ENCODE measurements at regions not wholly inside any gene's neighbourhood (a gene's known extent, or its start where the extent isn't known, plus 50 kb on each side); places are given as distances from the start of the nearest gene placed in this dataset.

- Histone ChIP-seq H3K18ac (ENCODE audit: extremely low read depth, low read length) (no peak overlapping the region), H2BK15ac (ENCODE audit: low read length) (no peak overlapping the region), H2AFZ (ENCODE audit: low read length) (no peak overlapping the region), H3K79me1 (ENCODE audit: low read depth, low read length) (no peaks in the 10 kb centered on the region), H3K9me3 (ENCODE audit: insufficient read depth in 2 of 2, low read depth in 1 of 2, low read length in 1 of 2) (no peaks in the 10 kb centered on the region), H3K23me2 (ENCODE audit: low read depth, low read length) (no peaks in the 10 kb centered on the region), H3K9ac (replicated peaks in 1 of 4; ENCODE audit: extremely low read depth in 1 of 4, low read depth in 3 of 4, low read length in 3 of 4) (no peak overlapping the region), H3K23ac (ENCODE audit: insufficient read length) (no peak overlapping the region), H4K91ac (replicated peaks; ENCODE audit: insufficient read length, low read length) (no peak overlapping the region), H3K4me3 (ENCODE audit: extremely low read depth in 1 of 4, insufficient read depth in 2 of 4, low read depth in 3 of 4, low read length in 4 of 4) (no peak overlapping the region), H4K5ac (ENCODE audit: insufficient read length, low read depth, low read length) (no peak overlapping the region), H3K4me1 (replicated peaks in 1 of 4; ENCODE audit: control insufficient read depth in 3 of 4, insufficient read depth in 4 of 4, low read length in 3 of 4) (peaks cover 0 to 5% (median 4%) of the 10 kb centered on the region in 4 experiments; a peak in 2 of 7 replicates), H3K4me2 (ENCODE audit: insufficient read depth in 1 of 2, low read depth in 2 of 2, low read length in 2 of 2) (no peak overlapping the region), H3K27ac (ENCODE audit: low read depth, low read length) (no peak overlapping the region), H3K14ac (ENCODE audit: insufficient read length) (no peak overlapping the region), H2BK12ac (ENCODE audit: low read depth, low read length) (no peak overlapping the region), H3K4ac (replicated peaks; ENCODE audit: insufficient read length, low read depth, low read length) (no peak overlapping the region), H3K27me3 (replicated peaks in 1 of 4; ENCODE audit: control insufficient read depth in 3 of 4, extremely low read depth in 1 of 4, insufficient read depth in 3 of 4, low read length in 3 of 4) (no peaks in the 10 kb centered on the region), H3K36me3 (ENCODE audit: control insufficient read depth in 2 of 4, insufficient read depth in 4 of 4, low read length in 3 of 4) (no peaks in the 10 kb centered on the region), H3K56ac (replicated peaks; ENCODE audit: insufficient read length, low read depth, low read length) (no peak overlapping the region), H2BK5ac (ENCODE audit: low read depth, low read length) (no peak overlapping the region), H2BK20ac (ENCODE audit: low read length) (no peak overlapping the region), H4K8ac (ENCODE audit: extremely low read depth, insufficient read depth, low read length) (no peak overlapping the region), H4K20me1 (replicated peaks in 1 of 2; ENCODE audit: control insufficient read depth in 1 of 2, insufficient read depth in 2 of 2, low read length in 2 of 2) (no peaks in the 10 kb centered on the region), H2AK5ac (ENCODE audit: low read depth, low read length) (no peak overlapping the region), H3K79me2 (ENCODE audit: control insufficient read depth in 1 of 2, insufficient read depth in 2 of 2, low read length in 2 of 2) (no peaks in the 10 kb centered on the region), H2BK120ac (replicated peaks; ENCODE audit: low read depth, low read length) (no peak overlapping the region)
- FAIRE-seq = no peak
- WGBS, 2 experiments (ENCODE audit: extremely low coverage in 1 of 2, insufficient coverage in 1 of 2, insufficient read length in 1 of 2, insufficient replicate concordance in 2 of 2, low coverage in 1 of 2, low lambda C conversion rate in 2 of 2, missing lambda C conversion rate in 1 of 2) = 95% methylated on average over 2 of the region's 2 CpGs; no CpG with 5 or more reads in 1 of the 2 experiments
- POLR2A ChIA-PET (ENCODE audit: partially characterized antibody) = no interaction called here
- no peak for DNase-seq (ENCODE audit: low read depth in 1 of 2, low spot score in 2 of 2)
- CTCF ChIA-PET (ENCODE audit: partially characterized antibody) = interaction anchor here (1.6 to 3.5 kb wide), 3 partner anchors 12 to 25 kb away, joined by 4 to 17 read pairs (median 4); no protein-coding TSS in a partner anchor
- TF ChIP-seq CTCF (IDR thresholded peaks at IDR 0.05; ENCODE audit: control extremely low read depth in 1 of 3, insufficient read depth in 1 of 3, low read depth in 1 of 3, low read length in 3 of 3) = no peak
- TF ChIP-seq SIRT6 (IDR thresholded peaks at IDR 0.05; ENCODE audit: low read length) = no peak
- no peak for TF ChIP-seq EP300 (IDR thresholded peaks at IDR 0.05; ENCODE audit: borderline replicate concordance in 1 of 2, low read depth in 2 of 2, low read length in 2 of 2)
- TF ChIP-seq HDAC2 (IDR thresholded peaks at IDR 0.05; ENCODE audit: borderline replicate concordance in 1 of 2, low read depth in 2 of 2, low read length in 2 of 2) = no peak
- no peak for TF ChIP-seq MAFK (IDR thresholded peaks at IDR 0.05; ENCODE audit: low read depth, low read length)
- TF ChIP-seq ATF3 (IDR thresholded peaks at IDR 0.05; ENCODE audit: insufficient read depth, low read depth, low read length) = no peak
- no peak for TF ChIP-seq TCF12 (IDR thresholded peaks at IDR 0.05; ENCODE audit: low read depth, low read length)
- TF ChIP-seq NRF1 (IDR thresholded peaks at IDR 0.05; ENCODE audit: low read depth, low read length) = no peak
- TF ChIP-seq POLR2A (IDR thresholded peaks at IDR 0.05; ENCODE audit: control extremely low read depth in 1 of 2, low read depth in 2 of 2, low read length in 2 of 2) = no peak
- TF ChIP-seq SRF (IDR thresholded peaks at IDR 0.05; ENCODE audit: low read depth, low read length) = no peak
- TF ChIP-seq YY1 (IDR thresholded peaks at IDR 0.05; ENCODE audit: low read depth, low read length) = no peak
- TF ChIP-seq ZNF274 (IDR thresholded peaks at IDR 0.05; ENCODE audit: borderline replicate concordance, extremely low read depth, low read length) = no peak
These were observed 98.8 kb upstream of the CEP85L start for GRCh38 chr6:118750143-118750542.

Measured in H1 (cell line).